ENCODE measurements at regions not wholly inside any gene's neighbourhood (a gene's known extent, or its start where the extent isn't known, plus 50 kb on each side); places are given as distances from the start of the nearest gene placed in this dataset.
"Not testable (repeated sequence)": the region's sequence is repeated elsewhere in the genome, so short reads cannot be mapped to it uniquely, and the experiment has no call there.

DNA sequence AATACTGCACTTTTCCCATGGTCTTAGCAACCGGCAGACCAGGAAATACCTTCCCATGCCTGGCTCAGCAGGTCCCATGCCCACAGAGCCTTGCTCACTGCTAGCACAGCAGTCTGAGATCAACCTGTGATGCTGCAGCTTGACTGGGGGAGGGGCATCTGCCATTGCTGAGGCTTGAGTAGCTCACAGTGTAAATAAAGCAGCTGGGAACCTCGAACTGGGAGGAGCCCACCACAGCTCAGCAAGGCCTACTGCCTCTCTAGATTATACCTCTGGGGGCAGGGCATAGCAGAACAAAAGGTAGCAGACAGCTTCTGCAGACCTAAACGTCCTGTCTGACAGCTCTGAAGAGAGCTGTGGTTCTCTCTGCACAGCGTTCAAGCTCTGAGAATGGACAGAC is 186.2 kb upstream of the AVPR1A start:
- intact Hi-C loops (cut with DNase I); DNase-seq (ENCODE audit: low spot score); ATAC-seq: not testable (repeated sequence)

- no peak for ATAC-seq
- no peak for DNase-seq (ENCODE audit: low spot score)
- intact Hi-C loops (cut with DNase I) = no loop called here
These were observed 175.3 kb upstream of the AVPR1A start for GRCh38 chr12:63326260-63326659.

DNA sequence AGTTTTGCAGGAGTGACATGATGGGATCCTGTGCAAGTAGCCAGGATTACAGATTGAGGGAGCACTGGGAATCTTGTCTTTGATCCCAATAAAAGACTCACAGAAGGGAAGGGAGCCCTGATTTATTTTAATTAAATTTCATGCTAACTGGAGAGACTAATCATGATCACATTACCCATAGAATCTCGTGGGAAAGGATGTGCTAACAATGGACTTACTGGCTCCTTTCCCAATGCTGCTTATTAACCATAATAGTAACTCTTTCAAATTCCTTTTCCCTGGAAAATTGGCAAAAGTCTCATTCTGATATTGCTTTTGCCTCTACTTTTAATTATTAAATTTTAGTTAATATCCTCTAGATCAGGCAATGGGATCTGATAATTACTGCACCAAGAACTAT is 174.8 kb upstream of the AVPR1A start:
- intact Hi-C loops (cut with DNase I) = no loop called here
- no peak for DNase-seq (ENCODE audit: low spot score)
- ATAC-seq = no peak

DNA sequence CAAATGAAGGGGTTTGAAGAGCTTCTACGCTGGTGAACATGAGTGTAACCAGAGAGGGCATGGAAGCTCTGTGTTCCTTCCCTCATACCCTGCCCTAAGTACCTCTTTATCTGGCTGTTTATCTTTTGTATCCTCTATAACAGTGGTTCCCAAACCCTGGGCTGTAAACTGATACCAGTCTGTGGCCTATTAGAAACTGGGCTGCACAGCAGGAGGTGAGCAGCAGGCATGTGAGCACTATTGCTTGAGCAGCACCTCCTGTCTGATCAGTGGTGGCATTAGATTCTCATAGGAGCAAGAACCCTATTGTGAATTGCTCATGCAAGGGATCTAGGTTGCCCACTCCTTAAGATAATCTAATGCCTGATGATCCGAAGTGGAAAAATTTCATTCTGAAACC is 172.9 kb upstream of the AVPR1A start:
- ATAC-seq (no peak), DNase-seq (ENCODE audit: low spot score) (no peak)
- intact Hi-C loops (cut with DNase I) = no loop called here

GRCh38 chr12:63321373-63321772 is 170.4 kb upstream of the AVPR1A start:
- ATAC-seq (no peak), DNase-seq (ENCODE audit: low spot score) (no peak)
- intact Hi-C loops (cut with DNase I) = no loop called here

DNA sequence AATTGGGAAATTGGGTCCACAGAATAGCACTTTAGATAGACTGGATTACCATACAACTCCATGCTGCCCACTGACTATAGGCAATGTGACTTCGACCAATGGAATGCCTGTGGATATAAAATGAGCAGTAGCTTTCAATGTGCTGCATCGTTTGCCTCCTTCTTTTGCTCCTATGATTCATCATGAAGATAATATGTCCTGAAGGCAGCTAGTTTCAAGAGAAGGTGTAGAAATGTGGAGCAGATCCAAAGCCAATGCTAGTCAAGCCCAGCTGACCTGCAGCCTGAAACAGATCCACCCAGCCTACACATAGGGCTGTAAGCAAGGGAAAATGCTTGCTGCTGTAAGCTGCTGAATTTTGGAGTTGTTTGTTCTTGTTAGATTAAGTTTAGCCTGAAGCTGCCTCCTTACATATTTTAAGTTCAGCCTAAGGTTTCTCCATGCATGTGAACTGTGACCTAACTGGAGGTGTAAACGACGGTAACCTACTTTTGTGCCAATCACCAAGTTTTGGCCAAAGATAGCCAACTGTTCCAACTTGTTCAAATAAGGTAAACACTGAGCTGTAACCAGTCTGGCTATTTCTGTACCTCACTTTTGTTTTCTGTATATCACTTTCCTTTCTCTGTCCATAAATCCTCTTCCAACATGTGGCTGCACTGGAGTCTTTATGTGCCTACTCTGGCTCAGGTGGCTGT is 169.1 kb upstream of the AVPR1A start:
- no peak for ATAC-seq
- no peak for DNase-seq (ENCODE audit: low spot score)
- intact Hi-C loops (cut with DNase I) = no loop called here

GRCh38 chr12:63319386-63319785 is 168.4 kb upstream of the AVPR1A start:
- intact Hi-C loops (cut with DNase I) = no loop called here
- no peak for ATAC-seq

DNA sequence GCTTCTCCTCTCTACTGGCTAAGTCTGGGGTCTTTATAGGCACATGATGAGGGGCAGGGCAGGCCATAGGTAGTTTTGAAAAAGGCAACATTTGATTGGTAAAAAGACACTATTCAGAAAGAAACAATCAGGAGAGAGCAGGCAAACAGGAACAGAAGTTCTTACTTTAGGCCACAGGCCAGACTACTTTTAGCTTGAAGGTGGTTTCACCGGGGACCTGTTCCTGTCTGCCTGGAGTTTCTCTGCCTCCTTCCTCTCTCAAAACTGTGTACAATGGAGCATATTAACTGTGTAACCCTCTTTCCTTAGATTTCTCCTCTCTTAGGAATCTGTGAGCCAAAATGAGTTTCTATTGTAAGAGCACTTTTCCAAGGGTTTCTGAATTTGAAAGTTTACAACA is 167.9 kb upstream of the AVPR1A start:
- intact Hi-C loops (cut with DNase I) = no loop called here
- no peak for DNase-seq (ENCODE audit: low spot score)
- no peak for ATAC-seq

More at GRCh38 chr12:63319386-63319785, 168.4 kb upstream of the AVPR1A start:
- no peak for DNase-seq (ENCODE audit: low spot score)

DNA sequence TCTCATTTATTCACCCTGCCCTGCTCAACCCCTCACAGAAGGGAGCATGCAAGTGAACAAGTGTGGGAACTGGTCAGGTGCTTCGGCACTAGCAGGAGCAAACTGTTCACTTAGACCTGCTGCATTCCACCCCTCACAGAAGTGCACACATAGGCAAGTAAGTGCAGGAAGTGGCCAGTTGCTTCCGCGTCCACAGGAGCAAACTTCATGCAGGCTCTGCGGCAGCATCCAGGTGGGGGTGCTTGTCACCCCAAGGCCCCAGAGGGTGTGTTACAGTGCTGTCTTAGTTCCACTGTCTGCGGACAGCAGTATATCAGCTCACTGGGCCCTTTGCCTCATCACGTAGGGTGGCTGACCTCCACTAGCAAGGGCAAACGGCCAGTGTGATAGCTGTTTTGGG is 167.3 kb upstream of the AVPR1A start:
- intact Hi-C loops (cut with DNase I) = no loop called here
- no peak for DNase-seq (ENCODE audit: low spot score)
- no peak for ATAC-seq

- no peak for DNase-seq (ENCODE audit: low spot score)
- ATAC-seq = no peak
- intact Hi-C loops (cut with DNase I) = no loop called here
These were observed 166.9 kb upstream of the AVPR1A start for GRCh38 chr12:63317880-63318279.

GRCh38 chr12:63317286-63317846 is 166.4 kb upstream of the AVPR1A start:
- ATAC-seq (no peak), DNase-seq (ENCODE audit: low spot score) (no peak)
- intact Hi-C loops (cut with DNase I) = no loop called here

GRCh38 chr12:63313139-63313538 is 162.1 kb upstream of the AVPR1A start:
- no peak for DNase-seq (ENCODE audit: low spot score)
- intact Hi-C loops (cut with DNase I) = no loop called here
- ATAC-seq = no peak

GRCh38 chr12:63308671-63309070 is 157.7 kb upstream of the AVPR1A start:
- DNase-seq (ENCODE audit: low spot score) (no peak), ATAC-seq (no peak)
- intact Hi-C loops (cut with DNase I) = no loop called here

GRCh38 chr12:63307849-63308248 is 156.8 kb upstream of the AVPR1A start:
- DNase-seq (ENCODE audit: low spot score) (no peak), ATAC-seq (no peak)
- intact Hi-C loops (cut with DNase I) = no loop called here

- ATAC-seq (no peak), DNase-seq (ENCODE audit: low spot score) (no peak)
- intact Hi-C loops (cut with DNase I) = no loop called here
These were observed 155.2 kb upstream of the AVPR1A start for GRCh38 chr12:63305901-63306875.

- no peak for ATAC-seq
- no peak for DNase-seq (ENCODE audit: low spot score)
- intact Hi-C loops (cut with DNase I) = no loop called here
These were observed 153.9 kb upstream of the AVPR1A start for GRCh38 chr12:63304887-63305316.

DNA sequence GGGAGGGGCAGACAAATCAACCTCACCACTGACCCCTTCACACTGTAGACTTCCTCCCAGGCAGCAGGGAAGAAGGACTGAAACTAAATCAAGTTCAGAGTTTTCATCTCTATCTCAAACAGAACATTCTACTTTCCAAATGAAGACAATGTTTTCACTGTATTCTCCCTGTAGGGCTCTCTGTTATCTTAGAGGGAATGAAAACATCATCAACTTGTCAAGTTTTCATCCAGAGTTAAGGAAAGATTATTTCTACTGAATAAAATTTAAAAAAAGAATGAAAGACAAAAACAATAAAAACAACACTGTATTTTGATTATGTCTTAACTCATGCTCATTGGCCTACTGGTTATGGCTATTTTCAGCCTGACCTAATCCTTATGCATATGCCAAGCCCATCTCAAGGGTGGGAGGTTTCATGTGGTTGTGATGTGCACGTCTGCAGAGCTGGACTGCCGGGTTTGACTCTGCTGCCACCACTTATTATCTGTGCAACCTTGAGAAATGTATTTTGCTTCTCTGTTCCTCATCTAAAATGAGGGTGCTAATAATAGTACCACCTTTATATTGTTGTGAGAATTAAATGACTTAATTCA is 152.0 kb upstream of the AVPR1A start:
- intact Hi-C loops (cut with DNase I) = no loop called here
- DNase-seq (ENCODE audit: low spot score) (no peak), ATAC-seq (no peak)

DNA sequence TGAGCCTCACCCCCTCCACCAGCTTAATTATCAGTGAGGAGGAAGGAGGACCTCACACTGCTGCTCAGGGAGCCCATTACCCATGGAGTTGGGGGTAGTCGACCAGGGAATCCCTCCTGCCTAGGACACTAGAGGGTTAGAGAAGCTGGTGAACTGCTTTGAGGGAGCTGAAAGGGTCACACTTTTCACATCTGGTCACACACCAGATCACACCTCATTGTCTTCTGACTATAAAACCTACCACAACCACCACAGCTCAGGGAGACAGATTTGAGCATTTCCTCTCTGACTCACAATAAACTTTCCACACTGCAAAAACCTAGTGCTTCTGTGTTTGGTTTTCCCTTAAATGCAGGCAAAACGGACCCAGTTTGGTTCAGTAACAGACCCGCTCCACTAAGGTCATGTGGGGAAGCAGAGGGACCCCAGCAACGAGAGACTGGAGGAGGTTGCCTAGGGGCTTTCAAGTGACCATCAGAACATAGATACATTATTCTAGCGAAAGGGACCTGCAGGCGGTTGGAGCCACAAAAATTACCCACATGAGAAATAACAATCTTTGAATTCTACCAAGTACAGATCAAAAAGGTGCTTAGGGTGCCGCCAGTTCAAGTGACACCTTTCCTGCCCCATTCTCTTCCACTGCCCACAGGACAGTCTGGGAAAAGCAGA is 151.4 kb upstream of the AVPR1A start:
- intact Hi-C loops (cut with DNase I) = no loop called here
- no peak for ATAC-seq
- no peak for DNase-seq (ENCODE audit: low spot score)

DNA sequence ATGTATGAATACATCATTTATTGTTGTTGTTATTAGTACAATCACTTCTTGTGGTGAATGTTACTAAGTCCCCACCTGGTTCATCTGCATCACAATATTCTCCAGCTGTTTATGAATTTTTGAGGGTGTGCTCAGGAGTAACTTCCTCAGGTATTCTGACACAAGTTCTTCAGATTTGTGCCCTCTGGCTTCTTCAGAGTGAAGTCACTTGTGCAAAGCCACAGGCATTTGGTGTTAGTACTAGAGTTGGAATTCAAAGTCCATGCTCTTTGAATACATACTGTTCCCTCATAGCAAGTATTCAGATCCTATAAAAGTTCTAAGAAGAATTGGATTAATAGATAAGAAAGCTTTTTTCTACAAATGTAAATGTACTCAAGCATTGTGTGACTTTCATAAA is 150.3 kb upstream of the AVPR1A start:
- DNase-seq (ENCODE audit: low spot score) (no peak), ATAC-seq (no peak)
- intact Hi-C loops (cut with DNase I) = no loop called here

All from sciatic nerve (tissue), 2 donors.